K562 (cell line): ENCODE measurements at regions not wholly inside any gene's neighbourhood (a gene's known extent, or its start where the extent isn't known, plus 50 kb on each side); places are given as distances from the start of the nearest gene placed in this dataset.

Source experiments
- ATAC-seq: fragments of 200-7000 bp; cut with Tn5 transposase; 3 replicates; pipeline ENCODE4 v1.9.1; 2020; ENCODE audit warnings: moderate library complexity
- BruUV-seq: library from RNA; stranded (reverse); fragments of 400-500 nt; replicated peaks from 2 replicates; lab custom pipeline; 2021; lab: Mats Ljungman, UMichigan
- CTCF ChIA-PET: fragments of 300-600 bp; formaldehyde crosslinking; extraction: SDS; loops from one replicate; lab custom pipeline; 2021; ENCODE audit warnings: low intra/inter-chr PET ratio; lab: Yijun Ruan, JAX
- POLR2A ChIA-PET: fragments of 300-600, 350-650 bp; sonication (Branson Sonifier 250); formaldehyde crosslinking; extraction: SDS; loops from one replicate; lab custom pipeline; 2021; ENCODE audit warnings: antibody characterized with exemption, inconsistent platforms; lab: Yijun Ruan, JAX
- DNase-seq, 4 experiments: peaks; one replicate each; pipeline versions ENCODE4 v3.0.0 to v3.0.0-alpha.2; 2011 to 2018; ENCODE audit warnings: low spot score in 3 of 4, mixed read lengths in 3 of 4; ENCODE audit errors: extremely low read depth in 1 of 4
- FAIRE-seq: peaks from 2 replicates; lab custom pipeline; 2011; peaks lifted over from hg19 to GRCh38; lab: Jason Lieb, UNC
- H2AFZ ChIP-seq: 2 replicates; pipeline ENCODE4 v1.6.0; 2011; ENCODE audit warnings: low read depth, low read length, control low read depth, inconsistent platforms
- H3K27ac ChIP-seq: fragments of 200-600 bp; 3 replicates; pipeline ENCODE4 v1.8.0; 2011; ENCODE audit warnings: low read depth, mild to moderate bottlenecking, control low read depth, inconsistent platforms, low read length, moderate library complexity, mixed read lengths; ENCODE audit errors: extremely low read depth
- H3K27me3 ChIP-seq, 2 experiments: fragments of 300-600 bp in 1 of 2; 2 replicates in 1 of 2; 3 replicates in 1 of 2; pipeline versions ENCODE4 v1.6.0 to v1.8.0; 2011; ENCODE audit warnings: inconsistent platforms in 2 of 2, low read length in 2 of 2, mild to moderate bottlenecking in 1 of 2, mixed read lengths in 1 of 2, moderate library complexity in 1 of 2; ENCODE audit not compliant: control insufficient read depth in 2 of 2, insufficient read depth in 2 of 2
- H3K36me3 ChIP-seq: fragments of 300-600 bp; 3 replicates; pipeline ENCODE4 v1.8.0; 2011; ENCODE audit warnings: mild to moderate bottlenecking, low read length, inconsistent platforms; ENCODE audit not compliant: control insufficient read depth, insufficient read depth
- H3K4me1 ChIP-seq, 2 experiments: fragments of 200-600 bp in 1 of 2; replicated peaks in 1 of 2; 2 replicates in 1 of 2; 3 replicates in 1 of 2; pipeline versions ENCODE4 v1.5.1 to v1.8.0; 2011; ENCODE audit warnings: inconsistent platforms in 2 of 2, low read length in 2 of 2, mild to moderate bottlenecking in 1 of 2, mixed read lengths in 1 of 2, moderate library complexity in 1 of 2; ENCODE audit not compliant: control insufficient read depth in 2 of 2, insufficient read depth in 2 of 2
- H3K4me2 ChIP-seq: 2 replicates; pipeline ENCODE4 v1.6.1; 2011; ENCODE audit warnings: low read length, control low read depth, inconsistent platforms, mixed read lengths; ENCODE audit not compliant: insufficient read depth
- H3K4me3 ChIP-seq: fragments of 200-600 bp; sonication (generic), shearing (Covaris generic); 2 replicates; pipeline ENCODE4 v1.5.1; 2016; ENCODE audit warnings: control low read depth, inconsistent platforms
- H3K79me2 ChIP-seq: fragments of 200-600 bp; 3 replicates; pipeline ENCODE4 v1.8.0; 2011; ENCODE audit warnings: low read length, inconsistent platforms; ENCODE audit not compliant: control insufficient read depth, insufficient read depth
- H3K9ac ChIP-seq, 2 experiments: 2 replicates each; pipeline versions ENCODE4 v1.6.0 to v1.6.1; 2011; ENCODE audit warnings: low read depth in 2 of 2, low read length in 2 of 2, control low read depth in 1 of 2, inconsistent platforms in 1 of 2, mild to moderate bottlenecking in 1 of 2, mixed read lengths in 1 of 2; ENCODE audit not compliant: insufficient read depth in 1 of 2
- H3K9me1 ChIP-seq: one replicate; pipeline ENCODE4 v1.6.0; 2011; ENCODE audit warnings: inconsistent platforms, mild to moderate bottlenecking, low read length, moderate library complexity; ENCODE audit not compliant: control insufficient read depth, insufficient read depth
- H3K9me3 ChIP-seq: replicated peaks from 2 replicates; pipeline ENCODE4 v1.5.1; 2011; ENCODE audit warnings: low read depth, low read length, inconsistent platforms; ENCODE audit not compliant: control insufficient read depth, insufficient read depth
- H4K20me1 ChIP-seq: replicated peaks from 2 replicates; pipeline ENCODE4 v1.6.1; 2011; ENCODE audit warnings: low read length, inconsistent platforms, mixed read lengths; ENCODE audit not compliant: control insufficient read depth, insufficient read depth
- CEBPB ChIP-seq: fragments of 450-650 bp; IDR thresholded peaks from 2 replicates; pipeline ENCODE4 v1.6.1; 2016; ENCODE audit warnings: missing genetic modification characterization, missing compliant biosample characterization
- GATA2 ChIP-seq: sonication (generic); formaldehyde crosslinking; IDR thresholded peaks from 2 replicates; pipeline ENCODE4 v1.4.0; 2020; ENCODE audit warnings: mild to moderate bottlenecking, missing genetic modification reagents
- MEIS2 ChIP-seq: fragments of 450-650 bp; IDR thresholded peaks from 2 replicates; pipeline ENCODE4 v1.6.1; 2014; ENCODE audit warnings: mild to moderate bottlenecking; ENCODE audit not compliant: partially characterized antibody
- MYNN ChIP-seq, 2 experiments: sonication (generic); formaldehyde crosslinking in 1 of 2; IDR thresholded peaks; 2 replicates each; pipeline versions ENCODE4 v1.5.0 to v1.6.1; 2016 to 2020; ENCODE audit warnings: antibody characterized with exemption in 1 of 2, missing genetic modification reagents in 1 of 2
- NFIC ChIP-seq: fragments of 450-650 bp; IDR thresholded peaks from 2 replicates; pipeline ENCODE4 v1.6.1; 2017; ENCODE audit warnings: mild to moderate bottlenecking, inconsistent platforms
- SMAD3 ChIP-seq: fragments of 450-650 bp; formaldehyde crosslinking; conservative IDR thresholded peaks from 2 replicates; pipeline ENCODE4 v1.4.0; 2020; ENCODE audit warnings: mild to moderate bottlenecking
- ZNF76 ChIP-seq: fragments of 250-450 bp; sonication (Bioruptor Pico); IDR thresholded peaks from 2 replicates; pipeline ENCODE4 v1.4.0; 2020; ENCODE audit warnings: mild to moderate bottlenecking, moderate library complexity, borderline replicate concordance
- WGBS: fragments of 100-300 bp; shearing (Covaris generic); methylation state at CpG from one replicate; pipeline ENCODE4 v1.1.6; 2016; ENCODE audit warnings: low coverage, mixed read lengths; ENCODE audit not compliant: insufficient coverage; ENCODE audit errors: missing lambda C conversion rate; 5-methylcytosine and 5-hydroxymethylcytosine counted together
- in situ Hi-C: fragments of 300-500 bp; cut with MboI; formaldehyde crosslinking; loops from 4 replicates; pipeline ENCODE4 v1.15.0; 2018; ENCODE audit warnings: inconsistent platforms, mixed read lengths
- intact Hi-C: fragments of 100-400 bp; cut with micrococcal nuclease; formaldehyde crosslinking; loops from 2 replicates; pipeline ENCODE4 v1.14.2; 2022

DNA sequence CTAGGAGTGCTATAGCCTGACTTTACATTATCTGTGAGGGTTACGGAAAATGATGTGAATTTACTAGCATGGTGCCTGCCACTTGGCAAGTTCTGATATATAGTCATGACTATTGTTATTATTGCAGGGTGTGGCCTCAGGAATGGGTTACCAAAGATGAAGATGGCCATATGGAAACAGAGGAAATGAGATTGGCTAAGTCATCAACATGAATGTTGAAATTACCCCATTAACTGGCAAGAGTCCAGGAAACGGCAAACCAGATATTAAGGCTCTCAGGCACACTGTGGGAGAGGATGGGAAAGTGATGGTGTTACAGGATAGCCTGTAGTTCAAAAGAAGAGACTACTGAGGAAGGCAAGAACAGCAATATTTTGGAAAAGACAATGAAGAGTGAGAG lies 183.3 kb downstream of the KCNRG start:
- CTCF ChIA-PET, result no interaction called here
- no peak overlapping the region for H3K4me3 ChIP-seq
- TF ChIP-seq CEBPB (tag) (peak; percentile 33; the same call in 1 of the 2 replicates), NFIC (peak; percentile 84), MEIS2 (peak; percentile 23), SMAD3 (no peak), MYNN (IDR thresholded peaks at IDR 0.05) (no peak), MYNN (CRISPR knock-in tag; IDR thresholded peaks at IDR 0.05) (no peak)
- no peaks in the 10 kb centered on the region; the same call in 2 of the 3 replicates for H3K36me3 ChIP-seq
- H3K4me2 ChIP-seq, result no peak overlapping the region
- peak overlapping the region; percentile 48; the same call in 1 of the 3 replicates for H3K27ac ChIP-seq
- no peaks in the 10 kb centered on the region for H3K9me3 ChIP-seq
- in situ Hi-C loops, result no loop called here
- no peaks in the 10 kb centered on the region; the same call in 1 of the 2 replicates for H4K20me1 ChIP-seq
- no peak overlapping the region for H3K9ac ChIP-seq
- ATAC-seq (no peak), FAIRE-seq (no peak), DNase-seq (peak in 2 of 4 experiments; percentile 13 to 24)
- peaks cover 37% of the 10 kb centered on the region for H3K79me2 ChIP-seq
- H2AFZ ChIP-seq, result no peak overlapping the region
- BruUV-seq, result no TSS peak
- peaks cover 2% of the 10 kb centered on the region for H3K9me1 ChIP-seq
- H3K27me3 ChIP-seq, result no peaks in the 10 kb centered on the region
- POLR2A ChIA-PET, result no interaction called here
- WGBS, result 28% methylated on average over 2 of the region's 2 CpGs
- intact Hi-C loops, result no loop called here
- H3K4me1 ChIP-seq, result peaks cover 11 to 44% of the 10 kb centered on the region in 2 experiments

DNA sequence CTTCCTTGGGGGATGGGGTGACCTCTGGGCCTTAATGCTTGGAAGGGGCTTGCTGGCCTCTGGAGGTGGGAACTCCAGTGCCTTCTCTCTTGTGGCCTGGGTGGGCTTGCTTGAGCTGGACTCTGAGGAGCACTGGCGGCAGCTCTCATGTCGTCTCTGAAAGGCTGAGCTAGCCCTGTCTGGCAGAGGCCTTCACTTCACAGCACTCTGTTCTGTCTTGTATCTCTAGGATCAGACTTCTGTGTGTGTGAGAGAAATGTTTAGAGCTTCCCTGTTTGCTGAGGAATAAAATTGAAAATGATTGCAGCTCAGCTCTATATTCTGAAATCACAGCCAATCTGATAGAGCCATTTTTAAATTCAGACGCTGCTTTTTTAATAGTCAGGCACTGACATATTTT lies 185.3 kb downstream of the KCNRG start:
- BruUV-seq, result no TSS peak
- Histone ChIP-seq H3K9me3 (no peaks in the 10 kb centered on the region), H3K36me3 (no peaks in the 10 kb centered on the region; the same call in 2 of the 3 replicates), H2AFZ (peak overlapping the region; percentile 40; the same call in 1 of the 2 replicates), H4K20me1 (no peaks in the 10 kb centered on the region; the same call in 1 of the 2 replicates), H3K27me3 (no peaks in the 10 kb centered on the region), H3K9ac (peak overlapping the region; percentile 53 to 84), H3K4me2 (peak overlapping the region; percentile 66; the same call in 1 of the 2 replicates), H3K4me1 (peaks cover 11 to 40% of the 10 kb centered on the region in 2 experiments), H3K4me3 (no peak overlapping the region), H3K79me2 (peaks cover 29% of the 10 kb centered on the region), H3K9me1 (peaks cover 2% of the 10 kb centered on the region), H3K27ac (peak overlapping the region; percentile 67)
- ChIA-PET POLR2A (interaction anchor here (0.6 to 1.8 kb wide), 5 partner anchors 9 to 31 kb away, joined by 3 to 15 read pairs (median 5); no protein-coding TSS in a partner anchor), CTCF (no interaction called here)
- intact Hi-C loops (loop anchor here (10.0 kb wide), 1 partner anchor 714 kb away; no protein-coding TSS in a partner anchor), in situ Hi-C loops (no loop called here)
- TF ChIP-seq GATA2 (CRISPR knock-in tag) (peak; percentile 42), ZNF76 (CRISPR knock-in tag) (no peak)
- FAIRE-seq (peak; percentile 59), DNase-seq (peak in 1 of 4 experiments; percentile 27), ATAC-seq (peak; percentile 83)
- WGBS, result 12% methylated on average over 1 of the region's 3 CpGs
